Body of pancreas (tissue), 4 donors: ENCODE measurements at regions not wholly inside any gene's neighbourhood (a gene's known extent, or its start where the extent isn't known, plus 50 kb on each side); places are given as distances from the start of the nearest gene placed in this dataset.

ENCODE experiments used
- ATAC-seq: fragments of 150-250 bp; one replicate; pipeline ENCODE4 v1.9.1; 2016
- DNase-seq, 4 donors: peaks; one replicate each; pipeline ENCODE4 v3.0.0-alpha.2; 2019
- H3K27ac ChIP-seq, 4 donors: fragments of 200-600 bp; sonication (generic); 1 replicate in 3 of 4; 2 replicates in 1 of 4; pipeline versions ENCODE4 v1.5.1 to v1.6.1; 2016 to 2019; ENCODE audit warnings: mild to moderate bottlenecking in 1 of 4, mixed read lengths in 1 of 4, moderate library complexity in 1 of 4
- H3K27me3 ChIP-seq, 2 donors: fragments of 200-600 bp; sonication (generic); one replicate each; pipeline ENCODE4 v1.6.0; 2016; ENCODE audit warnings: mild to moderate bottlenecking in 1 of 2
- H3K36me3 ChIP-seq, 2 donors: fragments of 200-600 bp; sonication (generic); replicated peaks in 1 of 2; 2 replicates each; pipeline ENCODE4 v1.5.1; 2016; ENCODE audit warnings: low read depth in 2 of 2; ENCODE audit not compliant: insufficient read depth in 1 of 2
- H3K4me1 ChIP-seq: fragments of 200-600 bp; sonication (generic); one replicate; pipeline ENCODE4 v1.6.0; 2016
- H3K4me3 ChIP-seq, 2 donors: fragments of 200-600 bp; sonication (generic); 1 replicate in 1 of 2; 2 replicates in 1 of 2; pipeline ENCODE4 v1.5.1; 2016 to 2019
- H3K9me3 ChIP-seq, 3 donors: fragments of 200-600 bp; sonication (generic); 1 replicate in 2 of 3; 2 replicates in 1 of 3; pipeline ENCODE4 v1.5.1; 2016
- CTCF ChIP-seq, 7 experiments: fragments of 450-650 bp in 4 of 7; fragments of 200-600 bp in 3 of 7; sonication (generic) in 3 of 7; IDR thresholded peaks; one replicate each; pipeline ENCODE4 v1.5.1; 2016 to 2019; ENCODE audit warnings: antibody characterized with exemption in 7 of 7
- POLR2A ChIP-seq, 3 donors: fragments of 450-650 bp; IDR thresholded peaks; one replicate each; pipeline ENCODE4 v1.6.1; 2016; ENCODE audit warnings: antibody characterized with exemption in 3 of 3, mild to moderate bottlenecking in 2 of 3
- WGBS, 2 donors: methylation state at CpG; one replicate each; pipeline ENCODE4 v1.1.5; 2017; 5-methylcytosine and 5-hydroxymethylcytosine counted together
- intact Hi-C: fragments of 100-400 bp; cut with DNase I; formaldehyde crosslinking; loops from one replicate; pipeline ENCODE4 v1.15.1; 2023

GRCh38 chr15:70491641-70492040, 271.7 kb downstream of the UACA start:
- intact Hi-C loops: loop anchor here (10.0 kb wide), 1 partner anchor 757 kb away; no protein-coding TSS in a partner anchor
- Histone ChIP-seq H3K27me3 (no peaks in the 10 kb centered on the region), H3K27ac (no peak overlapping the region), H3K4me3 (no peak overlapping the region), H3K36me3 (no peaks in the 10 kb centered on the region), H3K9me3 (no peaks in the 10 kb centered on the region), H3K4me1 (peaks cover 7% of the 10 kb centered on the region)
- DNase-seq (no peak), ATAC-seq (no peak)
- no peak for TF ChIP-seq POLR2A (IDR thresholded peaks at IDR 0.05)
- 93 to 94% methylated on average over 6 of the region's 6 CpGs for WGBS, 2 donors

GRCh38 chr15:70491201-70491621, 272.1 kb downstream of the UACA start:
- Histone ChIP-seq H3K4me1 (peaks cover 7% of the 10 kb centered on the region), H3K36me3 (no peaks in the 10 kb centered on the region), H3K9me3 (no peaks in the 10 kb centered on the region), H3K27me3 (no peaks in the 10 kb centered on the region), H3K27ac (no peak overlapping the region), H3K4me3 (no peak overlapping the region)
- TF ChIP-seq POLR2A (IDR thresholded peaks at IDR 0.05) (no peak), CTCF (IDR thresholded peaks at IDR 0.05) (no peak)
- intact Hi-C loops: loop anchor here (10.0 kb wide), 1 partner anchor 756 kb away; no protein-coding TSS in a partner anchor
- DNase-seq: no peak
- WGBS, 2 donors: 57 to 71% methylated on average over 6 of the region's 6 CpGs
- no peak for ATAC-seq

GRCh38 chr15:70490838-70491155, 272.6 kb downstream of the UACA start:
- intact Hi-C loops: loop anchor here (10.0 kb wide), 1 partner anchor 756 kb away; no protein-coding TSS in a partner anchor
- ATAC-seq (no peak), DNase-seq (no peak)
- H3K4me1 ChIP-seq: peaks cover 7% of the 10 kb centered on the region
- no peaks in the 10 kb centered on the region for H3K27me3 ChIP-seq
- TF ChIP-seq CTCF (IDR thresholded peaks at IDR 0.05): no peak
- TF ChIP-seq POLR2A (IDR thresholded peaks at IDR 0.05): no peak
- 79 to 85% methylated on average over 5 to 7 of the region's 7 CpGs for WGBS, 2 donors
- H3K36me3 ChIP-seq: no peaks in the 10 kb centered on the region
- no peak overlapping the region for H3K27ac ChIP-seq
- no peak overlapping the region for H3K4me3 ChIP-seq
- no peaks in the 10 kb centered on the region for H3K9me3 ChIP-seq

- intact Hi-C loops: loop anchor here (10.0 kb wide), 1 partner anchor 755 kb away; no protein-coding TSS in a partner anchor
- Histone ChIP-seq H3K36me3 (no peaks in the 10 kb centered on the region), H3K27ac (no peak overlapping the region), H3K4me1 (peaks cover 7% of the 10 kb centered on the region), H3K4me3 (no peak overlapping the region), H3K9me3 (no peaks in the 10 kb centered on the region), H3K27me3 (no peaks in the 10 kb centered on the region)
- 74 to 76% methylated on average over 8 to 11 of the region's 11 CpGs for WGBS, 2 donors
- DNase-seq (no peak), ATAC-seq (no peak)
- TF ChIP-seq CTCF (IDR thresholded peaks at IDR 0.05): no peak
- TF ChIP-seq POLR2A (IDR thresholded peaks at IDR 0.05): no peak
Observed at GRCh38 chr15:70490148-70490837, 273.1 kb downstream of the UACA start.

GRCh38 chr15:70488941-70489848, 274.2 kb downstream of the UACA start:
- Histone ChIP-seq H3K4me3 (no peak overlapping the region), H3K4me1 (peaks cover 4% of the 10 kb centered on the region), H3K9me3 (no peaks in the 10 kb centered on the region), H3K27me3 (no peaks in the 10 kb centered on the region), H3K27ac (no peak overlapping the region), H3K36me3 (no peaks in the 10 kb centered on the region)
- TF ChIP-seq POLR2A (IDR thresholded peaks at IDR 0.05) (no peak), CTCF (IDR thresholded peaks at IDR 0.05) (no peak)
- no peak for DNase-seq
- ATAC-seq: no peak
- 76 to 80% methylated on average over 15 of the region's 15 CpGs for WGBS, 2 donors
- intact Hi-C loops: loop anchor here (5.0 to 10.0 kb wide), 2 partner anchors 914 to 1012 kb away; no protein-coding TSS in a partner anchor
